ENCODE measurements at regions not wholly inside any gene's neighbourhood (a gene's known extent, or its start where the extent isn't known, plus 50 kb on each side); places are given as distances from the start of the nearest gene placed in this dataset.

- DNase-seq (ENCODE audit: extremely low read depth, low read depth, low spot score), result no peak
Measured at GRCh38 chr7:25544254-25544653, 316.0 kb upstream of the NPVF start.

GRCh38 chr7:25545124-25546008 lies 317.1 kb upstream of the NPVF start:
- DNase-seq (ENCODE audit: extremely low read depth, low read depth, low spot score), result no peak

- DNase-seq (ENCODE audit: extremely low read depth, low read depth, low spot score), result no peak
Measured at GRCh38 chr7:25546306-25546705, 318.0 kb upstream of the NPVF start.

- no peak for DNase-seq (ENCODE audit: extremely low read depth, low read depth, low spot score)
Measured at GRCh38 chr7:25549271-25549921, 321.1 kb upstream of the NPVF start.

GRCh38 chr7:25550149-25550548 lies 321.9 kb upstream of the NPVF start:
- no peak for DNase-seq (ENCODE audit: extremely low read depth, low read depth, low spot score)

GRCh38 chr7:25552998-25553397 lies 324.7 kb upstream of the NPVF start:
- DNase-seq (ENCODE audit: extremely low read depth, low read depth, low spot score), result no peak

GRCh38 chr7:25553580-25554291 lies 325.4 kb upstream of the NPVF start:
- DNase-seq (ENCODE audit: extremely low read depth, low read depth, low spot score), result no peak

- no peak for DNase-seq (ENCODE audit: extremely low read depth, low read depth, low spot score)
Measured at GRCh38 chr7:25557379-25557917, 329.2 kb upstream of the NPVF start.

GRCh38 chr7:25557930-25558329 lies 329.6 kb upstream of the NPVF start:
- DNase-seq (ENCODE audit: extremely low read depth, low read depth, low spot score), result no peak

- DNase-seq (ENCODE audit: extremely low read depth, low read depth, low spot score), result no peak
Measured at GRCh38 chr7:25558605-25559004, 330.3 kb upstream of the NPVF start.

- no peak for DNase-seq (ENCODE audit: extremely low read depth, low read depth, low spot score)
Measured at GRCh38 chr7:25559581-25560367, 331.5 kb upstream of the NPVF start.

- DNase-seq (ENCODE audit: extremely low read depth, low read depth, low spot score), result no peak
Measured at GRCh38 chr7:25562673-25563182, 334.4 kb upstream of the NPVF start.

GRCh38 chr7:25565002-25565401 lies 336.7 kb upstream of the NPVF start:
- no peak for DNase-seq (ENCODE audit: extremely low read depth, low read depth, low spot score)

GRCh38 chr7:25565949-25566348 lies 337.7 kb upstream of the NPVF start:
- DNase-seq (ENCODE audit: extremely low read depth, low read depth, low spot score), result peak; percentile 63

- DNase-seq (ENCODE audit: extremely low read depth, low read depth, low spot score), result no peak
Measured at GRCh38 chr7:25567430-25567829, 339.1 kb upstream of the NPVF start.

GRCh38 chr7:25569765-25570164 lies 341.5 kb upstream of the NPVF start:
- DNase-seq (ENCODE audit: extremely low read depth, low read depth, low spot score), result no peak

GRCh38 chr7:25572423-25572822 lies 344.1 kb upstream of the NPVF start:
- DNase-seq (ENCODE audit: extremely low read depth, low read depth, low spot score), result no peak

- DNase-seq (ENCODE audit: extremely low read depth, low read depth, low spot score), result no peak
Measured at GRCh38 chr7:25574828-25575227, 346.5 kb upstream of the NPVF start.

GRCh38 chr7:25575634-25576033 lies 347.3 kb upstream of the NPVF start:
- DNase-seq (ENCODE audit: extremely low read depth, low read depth, low spot score), result no peak
